Kidney tubule cell (primary cell): ENCODE measurements at regions not wholly inside any gene's neighbourhood (a gene's known extent, or its start where the extent isn't known, plus 50 kb on each side); places are given as distances from the start of the nearest gene placed in this dataset.
A peak's percentile ranks its signal among the peaks of the same experiment; 100 is the strongest.

ENCODE experiments used
- DNase-seq: peaks from one replicate; pipeline ENCODE4 v3.0.0-alpha.2; 2018; ENCODE audit warnings: low spot score

- DNase-seq: no peak
Observed at GRCh38 chr4:32994981-32995881, 2275.1 kb downstream of the PCDH7 start.

GRCh38 chr4:33013282-33013681, 2293.1 kb downstream of the PCDH7 start:
- no peak for DNase-seq

- no peak for DNase-seq
Observed at GRCh38 chr4:33025236-33025635, 2305.1 kb downstream of the PCDH7 start.

GRCh38 chr4:33029976-33030375, 2309.8 kb downstream of the PCDH7 start:
- no peak for DNase-seq

- no peak for DNase-seq
Observed at GRCh38 chr4:33031328-33031727, 2311.2 kb downstream of the PCDH7 start.

GRCh38 chr4:33037464-33037863, 2317.3 kb downstream of the PCDH7 start:
- DNase-seq: no peak

GRCh38 chr4:33045334-33045733, 2325.2 kb downstream of the PCDH7 start:
- DNase-seq: no peak

- DNase-seq: no peak
Observed at GRCh38 chr4:33052241-33052640, 2332.1 kb downstream of the PCDH7 start.

GRCh38 chr4:33054161-33054560, 2334.0 kb downstream of the PCDH7 start:
- no peak for DNase-seq

- no peak for DNase-seq
Observed at GRCh38 chr4:33054656-33055196, 2334.6 kb downstream of the PCDH7 start.

- DNase-seq: no peak
Observed at GRCh38 chr4:33057736-33058135, 2337.6 kb downstream of the PCDH7 start.

GRCh38 chr4:33058998-33059397, 2338.8 kb downstream of the PCDH7 start:
- no peak for DNase-seq

- DNase-seq: peak; percentile 64
Observed at GRCh38 chr4:33060674-33061542, 2340.7 kb downstream of the PCDH7 start.

GRCh38 chr4:33061727-33062126, 2341.6 kb downstream of the PCDH7 start:
- no peak for DNase-seq

GRCh38 chr4:33062155-33062806, 2342.1 kb downstream of the PCDH7 start:
- DNase-seq: no peak

- DNase-seq: peak; percentile 60
Observed at GRCh38 chr4:33063241-33063640, 2343.1 kb downstream of the PCDH7 start.

GRCh38 chr4:33064238-33064637, 2344.1 kb downstream of the PCDH7 start:
- no peak for DNase-seq

GRCh38 chr4:33065749-33066148, 2345.6 kb downstream of the PCDH7 start:
- DNase-seq: no peak

- no peak for DNase-seq
Observed at GRCh38 chr4:33067221-33067620, 2347.1 kb downstream of the PCDH7 start.

- no peak for DNase-seq
Observed at GRCh38 chr4:33068539-33068938, 2348.4 kb downstream of the PCDH7 start.

- DNase-seq: peak; percentile 43
Observed at GRCh38 chr4:33071535-33071934, 2351.4 kb downstream of the PCDH7 start.
